ENCODE measurements at regions not wholly inside any gene's neighbourhood (a gene's known extent, or its start where the extent isn't known, plus 50 kb on each side); places are given as distances from the start of the nearest gene placed in this dataset.

DNA sequence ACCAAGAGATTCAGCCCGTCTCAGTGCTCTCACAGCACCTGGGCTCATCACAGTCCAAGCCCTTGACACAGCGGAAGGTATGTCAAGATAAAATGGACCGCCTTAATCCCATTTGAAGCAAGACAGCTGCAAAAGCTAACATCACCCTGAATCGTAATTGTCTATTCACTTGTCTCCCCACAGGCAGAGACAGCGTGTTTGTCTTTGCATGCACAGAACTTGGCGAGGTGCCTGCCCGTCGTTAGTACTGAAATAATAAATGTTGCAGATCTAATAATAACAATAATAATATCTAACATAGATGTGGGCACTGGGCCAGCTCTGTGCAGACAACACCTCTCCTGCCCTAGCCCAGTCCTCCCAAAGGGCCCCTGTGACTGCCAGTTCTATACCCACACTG is 271.7 kb downstream of the NPHP4 start (continued):
- TF ChIP-seq ZNF462 (CRISPR knock-in tag; IDR thresholded peaks at IDR 0.05) (no peak), ZNF114 (CRISPR knock-in tag; IDR thresholded peaks at IDR 0.05) (no peak)

DNA sequence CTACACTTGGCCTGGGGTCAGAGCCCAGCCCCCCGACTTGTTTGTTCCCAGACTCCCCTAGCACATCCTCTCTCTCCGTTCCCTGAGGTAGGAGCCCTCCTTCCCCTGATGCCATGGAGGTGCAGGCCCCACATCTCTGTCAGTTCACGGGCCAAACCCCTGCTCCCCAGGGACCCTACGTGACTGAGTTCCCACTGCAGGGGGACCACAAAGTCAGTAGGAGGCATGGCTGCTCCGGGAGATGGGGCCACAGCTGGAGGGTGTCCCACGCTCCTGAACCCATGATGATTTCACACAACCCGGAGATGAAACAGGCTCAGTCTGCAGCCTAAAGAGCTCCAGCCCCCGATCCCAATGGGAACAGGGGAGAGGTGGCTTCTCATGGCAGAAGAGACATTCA is 272.2 kb downstream of the NPHP4 start:
- Histone ChIP-seq H3F3A (replicated peaks; ENCODE audit: low read depth) (no peaks in the 10 kb centered on the region), H3K4me2 (no peak overlapping the region), H3K9me2 (ENCODE audit: insufficient read depth) (no peaks in the 10 kb centered on the region), H4K20me1 (replicated peaks; ENCODE audit: insufficient read depth) (no peaks in the 10 kb centered on the region), H3K4me3 (no peak overlapping the region), H3K4me1 (ENCODE audit: insufficient read depth) (no peaks in the 10 kb centered on the region), H3K79me2 (replicated peaks; ENCODE audit: insufficient read depth) (no peaks in the 10 kb centered on the region), H2AFZ (no peak overlapping the region), H3K27ac (ENCODE audit: low read depth) (no peak overlapping the region), H3K27me3 (ENCODE audit: insufficient read depth) (no peaks in the 10 kb centered on the region), H3K36me3 (ENCODE audit: insufficient read depth) (no peaks in the 10 kb centered on the region)
- Mint-ChIP-seq H3K27me3 (ENCODE audit: insufficient read depth, low read depth, poor library complexity) (peaks cover 9% of the 10 kb centered on the region), H3K4me1 (peaks cover 25% of the 10 kb centered on the region), H3K27ac (no peak overlapping the region), H3K36me3 (ENCODE audit: low read depth) (peaks cover 8% of the 10 kb centered on the region; the same call in 1 of the 3 replicates), H3K4me3 (no peak overlapping the region), H3K9me3 (peaks cover 13% of the 10 kb centered on the region)
- DNase-seq (ENCODE audit: low spot score): no peak
- ATAC-seq: no peak
- no peak for TF ChIP-seq ZNF331 (CRISPR knock-in tag; IDR thresholded peaks at IDR 0.05; ENCODE audit: low read depth)
- TF ChIP-seq ZNF114 (CRISPR knock-in tag; IDR thresholded peaks at IDR 0.05): no peak
- TF ChIP-seq REST (IDR thresholded peaks at IDR 0.05; ENCODE audit: unreplicated experiment): no peak
- no peak for TF ChIP-seq CTCF (conservative IDR thresholded peaks at IDR 0.05; ENCODE audit: low read depth in 2 of 2)
- TF ChIP-seq JUNB (IDR thresholded peaks at IDR 0.05; ENCODE audit: unreplicated experiment): no peak
- no peak for TF ChIP-seq ETS1 (IDR thresholded peaks at IDR 0.05)
- TF ChIP-seq POLR2AphosphoS5 (IDR thresholded peaks at IDR 0.05; ENCODE audit: low read depth): no peak
- TF ChIP-seq NANOG (IDR thresholded peaks at IDR 0.05; ENCODE audit: borderline replicate concordance): no peak
- no peak for TF ChIP-seq EZH2phosphoT487 (IDR thresholded peaks at IDR 0.05; ENCODE audit: unreplicated experiment)
- TF ChIP-seq EZH2 (IDR thresholded peaks at IDR 0.05; ENCODE audit: low read depth, unreplicated experiment): no peak
